SW480 (cell line): ENCODE measurements at regions not wholly inside any gene's neighbourhood (a gene's known extent, or its start where the extent isn't known, plus 50 kb on each side); places are given as distances from the start of the nearest gene placed in this dataset.
"Not testable (repeated sequence)": the region's sequence is repeated elsewhere in the genome, so short reads cannot be mapped to it uniquely, and the experiment has no call there.

Experiments used
- DNase-seq: peaks from one replicate; pipeline ENCODE4 v3.0.0-alpha.2; 2016; ENCODE audit warnings: low spot score

- DNase-seq, result peak; percentile 14
These were observed 69.2 kb upstream of the GRID2 start for GRCh38 chr4:92234393-92235176.

- DNase-seq, result no peak
These were observed 68.0 kb upstream of the GRID2 start for GRCh38 chr4:92235731-92236130.

- no peak for DNase-seq
These were observed 66.9 kb upstream of the GRID2 start for GRCh38 chr4:92236877-92237276.

- DNase-seq, result no peak
These were observed 66.2 kb upstream of the GRID2 start for GRCh38 chr4:92237559-92237958.

- no peak for DNase-seq
These were observed 62.7 kb upstream of the GRID2 start for GRCh38 chr4:92241094-92241493.

GRCh38 chr4:92246384-92246783 lies 57.4 kb upstream of the GRID2 start:
- no peak for DNase-seq

- no peak for DNase-seq
These were observed 54.2 kb upstream of the GRID2 start for GRCh38 chr4:92249541-92249940.

GRCh38 chr4:92251711-92252110 lies 52.1 kb upstream of the GRID2 start:
- no peak for DNase-seq

- not testable (repeated sequence) for DNase-seq
These were observed 51.4 kb upstream of the GRID2 start for GRCh38 chr4:92252358-92252757.

- no peak for DNase-seq
These were observed 50.9 kb upstream of the GRID2 start for GRCh38 chr4:92252846-92253245.

- no peak for DNase-seq
These were observed 50.2 kb upstream of the GRID2 start for GRCh38 chr4:92253550-92253949.
